GM12865 (cell line): ENCODE measurements at regions not wholly inside any gene's neighbourhood (a gene's known extent, or its start where the extent isn't known, plus 50 kb on each side); places are given as distances from the start of the nearest gene placed in this dataset.

Experiments
- DNase-seq: peaks from one replicate; pipeline ENCODE4 v3.0.0; 2010; ENCODE audit warnings: low read depth
- H3K4me3 ChIP-seq: 2 replicates; pipeline ENCODE4 v1.5.1; 2011; ENCODE audit warnings: mild to moderate bottlenecking, low read depth, low read length, control low read depth
- CTCF ChIP-seq: IDR thresholded peaks from 2 replicates; pipeline ENCODE4 v1.5.1; 2011; ENCODE audit warnings: low read length, control low read depth, low read depth, inconsistent platforms; ENCODE audit not compliant: insufficient read depth; ENCODE audit errors: missing control alignments

GRCh38 chr22:48475661-48476345 is 1351.9 kb downstream of the BRD1 start:
- H3K4me3 ChIP-seq = no peak overlapping the region
- no peak for DNase-seq
- no peak for TF ChIP-seq CTCF

DNA sequence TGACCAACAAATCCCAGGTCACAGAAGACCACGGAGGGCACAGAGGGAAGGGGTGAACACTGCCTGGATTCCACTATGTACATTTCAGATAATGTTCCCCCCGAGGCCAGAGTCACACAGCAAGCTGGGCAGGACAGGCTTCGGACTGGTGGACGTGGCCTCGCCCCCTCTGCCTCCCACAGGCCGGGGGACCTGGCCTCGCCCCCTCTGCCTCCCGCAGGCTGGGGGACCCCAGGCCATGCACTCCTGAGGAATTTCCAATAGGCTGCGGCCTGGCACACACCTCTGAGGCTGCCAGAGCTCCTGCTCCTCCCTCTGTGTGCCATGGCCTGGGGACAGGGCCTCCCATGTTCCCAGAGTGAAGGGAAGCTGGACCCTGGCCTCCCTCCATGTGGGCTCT is 1352.8 kb downstream of the BRD1 start:
- no peak overlapping the region for H3K4me3 ChIP-seq
- no peak for DNase-seq
- TF ChIP-seq CTCF = no peak

DNA sequence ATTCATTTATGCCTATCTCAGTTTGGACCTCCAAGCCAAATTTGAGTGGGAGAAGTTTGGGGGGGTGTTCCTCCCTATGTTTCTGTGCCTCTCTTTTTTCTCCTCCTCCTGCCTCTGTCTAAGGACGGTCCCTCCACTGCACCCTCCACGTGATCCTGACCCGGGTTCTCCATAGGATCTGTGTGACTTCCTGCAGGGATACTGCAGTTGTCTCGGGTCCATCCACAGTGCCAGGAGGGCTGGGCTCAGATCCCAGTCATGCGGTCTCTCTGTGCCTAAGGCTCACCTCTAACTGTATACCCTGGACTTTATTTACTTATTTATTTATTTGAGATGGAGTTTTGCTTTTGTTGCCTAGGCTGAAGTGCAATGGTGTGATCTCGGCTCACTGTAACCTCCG is 1354.5 kb downstream of the BRD1 start:
- TF ChIP-seq CTCF = no peak
- no peak for DNase-seq

DNA sequence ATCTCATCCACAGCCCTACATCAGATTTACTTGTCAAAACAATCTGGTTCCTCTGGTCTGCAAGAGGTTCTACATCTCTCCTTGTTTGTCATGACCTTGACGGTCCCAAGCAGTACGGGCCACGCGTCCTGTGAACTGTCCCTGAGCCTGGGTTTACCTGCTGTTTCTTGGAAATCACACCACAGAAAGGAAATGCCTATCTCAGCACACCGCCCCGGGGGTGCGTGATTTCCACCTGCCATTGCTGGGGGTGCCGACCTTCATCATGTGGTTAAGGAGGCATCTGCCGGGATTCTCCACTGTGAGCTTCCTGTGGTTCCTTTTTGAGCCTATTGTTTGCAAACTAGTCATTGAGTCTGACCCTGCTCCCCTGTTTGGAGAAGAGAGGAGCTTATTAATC is 1363.4 kb downstream of the BRD1 start:
- no peak for TF ChIP-seq CTCF
- no peak overlapping the region for H3K4me3 ChIP-seq
- DNase-seq = no peak

More for the DNA sequence above, 1354.5 kb downstream of the BRD1 start:
- H3K4me3 ChIP-seq = no peak overlapping the region

GRCh38 chr22:48459859-48460823 is 1367.5 kb downstream of the BRD1 start:
- no peak overlapping the region for H3K4me3 ChIP-seq
- no peak for DNase-seq
- no peak for TF ChIP-seq CTCF

GRCh38 chr22:48459259-48459658 is 1368.4 kb downstream of the BRD1 start:
- TF ChIP-seq CTCF = no peak
- no peak overlapping the region for H3K4me3 ChIP-seq
- DNase-seq = no peak

DNA sequence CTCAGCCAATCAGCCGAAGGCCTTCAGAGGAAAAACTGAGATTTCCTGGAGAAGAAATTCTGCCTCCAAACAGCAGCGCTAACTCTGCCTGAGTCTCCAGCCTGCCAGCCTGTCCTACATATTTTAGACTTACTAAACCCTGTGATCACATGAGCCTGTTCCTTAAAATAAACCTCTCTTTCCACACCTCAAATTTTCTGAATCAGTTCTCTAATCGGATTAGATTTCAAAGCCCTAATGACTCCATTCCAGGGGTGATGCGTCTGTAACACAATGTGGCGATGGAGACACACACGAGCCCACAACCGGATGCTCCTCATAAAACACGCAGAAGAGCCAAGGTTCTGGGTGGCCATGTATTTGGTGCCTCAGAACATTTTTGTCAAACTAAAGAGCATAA is 1371.2 kb downstream of the BRD1 start:
- no peak for TF ChIP-seq CTCF
- DNase-seq = no peak
- H3K4me3 ChIP-seq = no peak overlapping the region
